Transverse colon (tissue), 4 donors: ENCODE measurements at regions not wholly inside any gene's neighbourhood (a gene's known extent, or its start where the extent isn't known, plus 50 kb on each side); places are given as distances from the start of the nearest gene placed in this dataset.

Experiments used
- DNase-seq: peaks from one replicate; pipeline ENCODE4 v3.0.0-alpha.2; 2019
- H3K27ac ChIP-seq, 4 donors: fragments of 200-600 bp; sonication (generic); 2 replicates each; pipeline ENCODE4 v1.5.1; 2016 to 2018; ENCODE audit warnings: inconsistent platforms in 4 of 4
- H3K27me3 ChIP-seq: fragments of 200-600 bp; sonication (generic); 2 replicates; pipeline ENCODE4 v1.5.1; 2017; ENCODE audit warnings: inconsistent platforms
- H3K36me3 ChIP-seq, 4 donors: fragments of 200-600 bp; sonication (generic); 2 replicates each; pipeline ENCODE4 v1.5.1; 2017 to 2019; ENCODE audit warnings: inconsistent platforms in 4 of 4
- H3K4me1 ChIP-seq, 4 donors: fragments of 200-600 bp; sonication (generic); 2 replicates each; pipeline ENCODE4 v1.5.1; 2017 to 2020; ENCODE audit warnings: inconsistent platforms in 4 of 4
- H3K4me3 ChIP-seq, 4 donors: fragments of 200-600 bp; sonication (generic); 1 replicate in 1 of 4; 2 replicates in 3 of 4; pipeline versions ENCODE4 v1.5.1 to v1.6.1; 2017 to 2019; ENCODE audit warnings: inconsistent platforms in 4 of 4
- H3K9me3 ChIP-seq, 2 donors: fragments of 200-600 bp; sonication (generic); 2 replicates each; pipeline ENCODE4 v1.5.1; 2017 to 2019; ENCODE audit warnings: inconsistent platforms in 2 of 2
- CTCF ChIP-seq, 5 experiments: fragments of 200-600 bp in 3 of 5; fragments of 450-650 bp in 2 of 5; sonication (generic) in 3 of 5; IDR thresholded peaks; 1 replicate in 2 of 5; 2 replicates in 3 of 5; pipeline ENCODE4 v1.5.1; 2016 to 2017; ENCODE audit warnings: antibody characterized with exemption in 5 of 5, inconsistent platforms in 3 of 5, mild to moderate bottlenecking in 2 of 5, moderate library complexity in 1 of 5
- EP300 ChIP-seq: sonication (generic); formaldehyde crosslinking; IDR thresholded peaks from one replicate; pipeline ENCODE4 v1.6.1; 2017; ENCODE audit warnings: antibody characterized with exemption, low read depth
- POLR2A ChIP-seq: fragments of 450-650 bp; IDR thresholded peaks from one replicate; pipeline ENCODE4 v1.6.1; 2016; ENCODE audit warnings: antibody characterized with exemption, mild to moderate bottlenecking, moderate library complexity
- POLR2AphosphoS5 ChIP-seq, 3 donors: sonication (generic); formaldehyde crosslinking; IDR thresholded peaks; one replicate each; pipeline ENCODE4 v1.6.1; 2016; ENCODE audit warnings: antibody characterized with exemption in 3 of 3
- WGBS, 2 donors: methylation state at CpG; one replicate each; pipeline ENCODE4 v1.1.5; 2018; ENCODE audit warnings: low coverage in 1 of 2; 5-methylcytosine and 5-hydroxymethylcytosine counted together
- in situ Hi-C, 4 donors: fragments of 200-750 bp; cut with MboI; loops; one replicate each; pipeline versions ENCODE4 v1.15.0 to v1.15.1; 2017; ENCODE audit warnings: low sequenced_read_pairs in 3 of 4, low pct_ligation_motif_present in 1 of 4, low pct_unique_long_range_greater_than_20kb in 1 of 4
- intact Hi-C: fragments of 100-400 bp; cut with DNase I; formaldehyde crosslinking; loops from one replicate; pipeline ENCODE4 v1.15.1; 2023; ENCODE audit warnings: low total_unique reads

- no peak for DNase-seq
- in situ Hi-C loops (no loop called here), intact Hi-C loops (no loop called here)
- Histone ChIP-seq H3K4me3 (no peak overlapping the region), H3K27ac (no peak overlapping the region), H3K4me1 (no peaks in the 10 kb centered on the region), H3K27me3 (no peaks in the 10 kb centered on the region), H3K9me3 (no peaks in the 10 kb centered on the region), H3K36me3 (no peaks in the 10 kb centered on the region)
- WGBS, 2 donors: 70 to 85% methylated on average over 2 of the region's 2 CpGs
- TF ChIP-seq CTCF (IDR thresholded peaks at IDR 0.05) (no peak), POLR2A (no peak), EP300 (no peak), POLR2AphosphoS5 (IDR thresholded peaks at IDR 0.05) (no peak)
These were observed 53.3 kb upstream of the SLC7A1 start for GRCh38 chr13:29648760-29649159.
